ENCODE measurements at regions not wholly inside any gene's neighbourhood (a gene's known extent, or its start where the extent isn't known, plus 50 kb on each side); places are given as distances from the start of the nearest gene placed in this dataset.
"Not testable (repeated sequence)": the region's sequence is repeated elsewhere in the genome, so short reads cannot be mapped to it uniquely, and the experiment has no call there.

DNA sequence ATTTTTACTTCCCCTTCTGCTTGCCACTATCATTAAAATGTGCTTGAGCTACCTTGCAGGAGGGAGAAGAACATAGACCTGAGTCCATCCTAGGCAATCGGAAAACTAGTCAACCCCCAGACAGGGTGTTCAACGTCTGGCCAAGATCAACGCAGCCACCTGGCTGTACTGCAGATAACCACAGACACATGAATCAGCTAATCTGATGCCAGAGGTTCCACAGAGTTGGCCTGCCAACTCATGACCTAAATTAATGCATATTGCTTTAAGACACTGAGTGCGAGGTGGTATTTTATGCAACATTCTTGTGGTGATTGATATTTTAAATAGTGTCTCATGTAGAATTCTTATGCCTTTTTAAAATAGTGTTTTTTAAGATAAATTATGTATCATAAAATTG is 1283.8 kb upstream of the PABPC4L start:
- 59 to 83% methylated on average over 3 to 4 of the region's 4 CpGs for WGBS, 2 donors (ENCODE audit: low coverage in 1 of 2)
- H3K36me3 ChIP-seq = no peaks in the 10 kb centered on the region
- TF ChIP-seq, protein P1, sequence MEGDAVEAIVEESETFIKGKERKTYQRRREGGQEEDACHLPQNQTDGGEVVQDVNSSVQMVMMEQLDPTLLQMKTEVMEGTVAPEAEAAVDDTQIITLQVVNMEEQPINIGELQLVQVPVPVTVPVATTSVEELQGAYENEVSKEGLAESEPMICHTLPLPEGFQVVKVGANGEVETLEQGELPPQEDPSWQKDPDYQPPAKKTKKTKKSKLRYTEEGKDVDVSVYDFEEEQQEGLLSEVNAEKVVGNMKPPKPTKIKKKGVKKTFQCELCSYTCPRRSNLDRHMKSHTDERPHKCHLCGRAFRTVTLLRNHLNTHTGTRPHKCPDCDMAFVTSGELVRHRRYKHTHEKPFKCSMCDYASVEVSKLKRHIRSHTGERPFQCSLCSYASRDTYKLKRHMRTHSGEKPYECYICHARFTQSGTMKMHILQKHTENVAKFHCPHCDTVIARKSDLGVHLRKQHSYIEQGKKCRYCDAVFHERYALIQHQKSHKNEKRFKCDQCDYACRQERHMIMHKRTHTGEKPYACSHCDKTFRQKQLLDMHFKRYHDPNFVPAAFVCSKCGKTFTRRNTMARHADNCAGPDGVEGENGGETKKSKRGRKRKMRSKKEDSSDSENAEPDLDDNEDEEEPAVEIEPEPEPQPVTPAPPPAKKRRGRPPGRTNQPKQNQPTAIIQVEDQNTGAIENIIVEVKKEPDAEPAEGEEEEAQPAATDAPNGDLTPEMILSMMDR (IDR thresholded peaks at IDR 0.05) = no peak
- TF ChIP-seq POLR2A (IDR thresholded peaks at IDR 0.05) (no peak), EP300 (IDR thresholded peaks at IDR 0.05) (no peak), POLR2AphosphoS5 (IDR thresholded peaks at IDR 0.05) (no peak)

DNA sequence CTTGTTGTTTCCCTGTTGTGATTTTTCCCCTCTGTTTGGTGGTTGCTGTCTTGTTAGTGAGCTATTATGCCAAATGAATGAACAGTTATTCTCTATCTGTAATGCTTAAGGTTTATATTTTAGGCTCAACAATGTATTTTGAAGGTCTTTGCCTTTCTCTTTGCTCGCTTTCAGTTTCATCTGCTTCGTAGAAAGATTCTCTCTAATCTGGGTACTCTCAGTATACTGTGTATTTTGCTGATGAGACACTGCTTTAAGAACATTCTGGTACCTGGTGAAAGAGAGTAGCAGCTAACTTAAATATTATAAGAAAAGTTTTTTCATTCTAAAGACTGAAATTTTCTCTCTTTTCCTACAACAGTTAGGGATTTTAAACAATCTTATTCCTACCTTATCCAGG is 1274.7 kb upstream of the PABPC4L start:
- Histone ChIP-seq H3K9me3 (no peaks in the 10 kb centered on the region), H3K27me3 (no peaks in the 10 kb centered on the region), H3K4me3 (no peak overlapping the region), H3K27ac (no peak overlapping the region), H3K36me3 (no peaks in the 10 kb centered on the region), H3K4me1 (no peaks in the 10 kb centered on the region)
- no peak for ATAC-seq
- no peak for TF ChIP-seq EP300 (IDR thresholded peaks at IDR 0.05)
- TF ChIP-seq POLR2A (IDR thresholded peaks at IDR 0.05) = no peak
- TF ChIP-seq, protein P1 (IDR thresholded peaks at IDR 0.05) = no peak
- no peak for TF ChIP-seq POLR2AphosphoS5 (IDR thresholded peaks at IDR 0.05)
- 74 to 77% methylated on average over 2 of the region's 2 CpGs for WGBS, 2 donors (ENCODE audit: low coverage in 1 of 2)

More for the DNA sequence above, 1283.8 kb upstream of the PABPC4L start:
- Histone ChIP-seq H3K4me1 (no peaks in the 10 kb centered on the region), H3K27ac (no peak overlapping the region), H3K4me3 (no peak overlapping the region), H3K9me3 (no peaks in the 10 kb centered on the region), H3K27me3 (no peaks in the 10 kb centered on the region)
- no peak for ATAC-seq

DNA sequence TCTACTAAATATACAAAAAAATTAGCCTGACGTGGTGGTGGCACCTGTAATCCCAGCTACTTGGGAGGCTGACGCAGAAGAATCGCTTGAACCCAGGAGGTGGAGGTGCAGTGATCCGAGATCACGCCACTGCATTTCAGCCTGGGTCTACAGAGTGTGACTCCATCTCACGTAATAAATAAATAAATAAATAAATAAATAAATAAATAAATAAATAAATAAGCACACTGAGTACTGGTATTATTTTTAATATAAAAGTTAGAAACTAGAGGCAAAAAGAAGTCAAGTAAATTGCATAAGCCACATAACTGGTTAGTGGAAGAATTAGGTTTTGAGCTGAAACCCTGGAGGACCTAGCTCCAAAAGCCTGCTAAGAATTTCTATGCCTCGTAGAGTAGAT is 1262.7 kb upstream of the PABPC4L start:
- no peaks in the 10 kb centered on the region for H3K9me3 ChIP-seq
- ATAC-seq = no peak
- H3K27ac ChIP-seq = no peak overlapping the region
- no peaks in the 10 kb centered on the region for H3K4me1 ChIP-seq
- no peaks in the 10 kb centered on the region for H3K27me3 ChIP-seq
- TF ChIP-seq EP300 (IDR thresholded peaks at IDR 0.05) (no peak), POLR2AphosphoS5 (IDR thresholded peaks at IDR 0.05) (no peak), POLR2A (IDR thresholded peaks at IDR 0.05) (no peak)
- TF ChIP-seq, protein P1 (IDR thresholded peaks at IDR 0.05) = no peak
- H3K36me3 ChIP-seq = no peaks in the 10 kb centered on the region
- no peak overlapping the region for H3K4me3 ChIP-seq
- WGBS, 2 donors (ENCODE audit: low coverage in 1 of 2) = 68 to 77% methylated on average over 4 to 7 of the region's 7 CpGs

DNA sequence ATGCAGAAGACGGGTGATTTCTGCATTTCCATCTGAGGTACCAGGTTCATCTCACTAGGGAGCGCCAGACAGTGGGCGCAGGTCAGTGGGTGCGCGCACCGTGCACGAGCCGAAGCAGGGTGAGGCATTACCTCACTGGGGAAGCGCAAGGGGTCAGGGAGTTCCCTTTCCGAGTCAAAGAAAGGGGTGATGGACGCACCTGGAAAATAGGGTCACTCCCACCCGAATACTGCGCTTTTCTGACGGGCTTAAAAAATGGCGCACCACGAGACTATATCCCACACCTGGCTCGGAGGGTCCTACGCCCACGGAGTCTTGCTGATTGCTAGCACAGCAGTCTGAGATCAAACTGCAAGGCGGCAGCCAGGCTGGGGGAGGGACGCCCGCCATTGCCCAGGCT is 1246.0 kb upstream of the PABPC4L start:
- ATAC-seq, H3K4me3 ChIP-seq, H3K27ac ChIP-seq, H3K27me3 ChIP-seq, H3K36me3 ChIP-seq, H3K9me3 ChIP-seq, H3K4me1 ChIP-seq: not testable (repeated sequence)
- WGBS, 2 donors (ENCODE audit: low coverage in 1 of 2) = 95 to 100% methylated on average over 1 to 7 of the region's 22 CpGs

DNA sequence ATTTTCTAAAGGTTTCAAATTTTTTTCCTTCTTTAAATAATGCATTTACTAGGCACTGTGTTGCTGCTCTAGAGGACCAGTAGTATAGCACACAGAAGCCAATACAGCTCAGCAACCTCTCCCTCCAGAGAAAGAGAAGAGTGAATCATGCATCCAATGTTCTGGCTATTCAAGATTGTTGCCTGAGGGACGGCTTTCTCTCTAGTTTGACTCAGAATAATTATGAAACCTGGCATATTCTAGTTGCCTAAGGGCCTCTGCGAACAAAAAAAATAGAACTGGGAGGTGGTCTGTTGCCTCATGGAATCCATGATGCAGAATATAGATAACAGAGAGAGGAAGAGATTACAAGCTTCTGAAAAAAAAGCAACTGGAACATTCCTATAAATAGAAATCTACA is 1233.3 kb upstream of the PABPC4L start:
- Histone ChIP-seq H3K27ac (no peak overlapping the region), H3K4me1 (no peaks in the 10 kb centered on the region), H3K9me3 (peaks cover 0 to 14% (median 0%) of the 10 kb centered on the region in 3 donors), H3K4me3 (no peak overlapping the region), H3K27me3 (no peaks in the 10 kb centered on the region), H3K36me3 (no peaks in the 10 kb centered on the region)
- 75 to 90% methylated on average over 2 of the region's 2 CpGs for WGBS, 2 donors (ENCODE audit: low coverage in 1 of 2)
- no peak for ATAC-seq
- no peak for TF ChIP-seq EP300 (IDR thresholded peaks at IDR 0.05)
- TF ChIP-seq POLR2A (IDR thresholded peaks at IDR 0.05) = no peak
- TF ChIP-seq POLR2AphosphoS5 (IDR thresholded peaks at IDR 0.05) = no peak
- TF ChIP-seq, protein P1 (IDR thresholded peaks at IDR 0.05) = no peak

All from gastroesophageal sphincter (tissue), 4 donors.